ENCODE measurements at regions not wholly inside any gene's neighbourhood (a gene's known extent, or its start where the extent isn't known, plus 50 kb on each side); places are given as distances from the start of the nearest gene placed in this dataset.
"Not testable (repeated sequence)": the region's sequence is repeated elsewhere in the genome, so short reads cannot be mapped to it uniquely, and the experiment has no call there.

- TF ChIP-seq CTCF (IDR thresholded peaks at IDR 0.05 in 4 of 5, conservative IDR thresholded peaks at IDR 0.05 in 1 of 5); POLR2A (IDR thresholded peaks at IDR 0.05): not testable (repeated sequence)
Measured at GRCh38 chr21:7793797-7794196, 2727.6 kb upstream of the TPTE start.
